HCT116 (cell line): ENCODE measurements at regions not wholly inside any gene's neighbourhood (a gene's known extent, or its start where the extent isn't known, plus 50 kb on each side); places are given as distances from the start of the nearest gene placed in this dataset.

Experiments
- ATAC-seq: fragments of 200-7000 bp; cut with Tn5 transposase; 2 replicates; pipeline ENCODE4 v1.9.1; 2020; ENCODE audit warnings: mild to moderate bottlenecking, moderate library complexity
- BruUV-seq: library from RNA; stranded (reverse); fragments of 400-500 nt; replicated peaks from 2 replicates; lab custom pipeline; 2021; lab: Mats Ljungman, UMichigan
- CTCF ChIA-PET: fragments of 300-600 bp; sonication (Branson Sonifier 250); formaldehyde crosslinking; loops from one replicate; lab custom pipeline; 2021; ENCODE audit warnings: antibody characterized with exemption; lab: Charles Lee
- POLR2A ChIA-PET: fragments of 300-600, 350-600 bp; sonication (Branson Sonifier 250); formaldehyde crosslinking; loops from one replicate; lab custom pipeline; 2021; ENCODE audit warnings: antibody characterized with exemption; lab: Charles Lee
- RAD21 ChIA-PET, 2 experiments: fragments of 300-600 bp; sonication (Branson Sonifier 250); formaldehyde crosslinking; loops; one replicate each; lab custom pipeline; 2023; ENCODE audit warnings: low total read pairs in 2 of 2; ENCODE audit not compliant: uncharacterized antibody in 2 of 2, unreplicated experiment in 2 of 2, low non-redundant PET in 1 of 2; lab: Charles Lee
- DNase-seq: peaks from one replicate; pipeline ENCODE4 v3.0.0-alpha.2; 2010; ENCODE audit warnings: low read depth, low spot score
- H2AFZ ChIP-seq: fragments of 200-600 bp; shearing (Covaris generic), sonication (generic); 2 replicates; pipeline ENCODE4 v1.6.1; 2017; ENCODE audit warnings: low read depth, mixed run types, mixed read lengths, antibody characterized with exemption, low read length; ENCODE audit not compliant: poor library complexity, severe bottlenecking
- H3K27ac ChIP-seq: 2 replicates; pipeline ENCODE4 v1.5.1; 2012; ENCODE audit warnings: low read depth, low read length
- H3K27me3 ChIP-seq: fragments of 200-600 bp; sonication (generic); 2 replicates; pipeline ENCODE4 v1.6.1; 2016; ENCODE audit warnings: mixed run types, low read length, mixed read lengths; ENCODE audit not compliant: insufficient read depth
- H3K36me3 ChIP-seq, 2 experiments: fragments of 200-500 bp in 1 of 2; fragments of 200-600 bp in 1 of 2; sonication (Bioruptor generic) in 1 of 2; sonication (generic) in 1 of 2; 2 replicates each; pipeline versions ENCODE4 v1.5.1 to v1.6.1; 2014 to 2016; ENCODE audit warnings: low read length in 2 of 2, inconsistent platforms in 1 of 2, mixed read lengths in 1 of 2, mixed run types in 1 of 2; ENCODE audit not compliant: insufficient read depth in 2 of 2, control insufficient read depth in 1 of 2
- H3K4me1 ChIP-seq, 2 experiments: fragments of 200-600 bp in 1 of 2; sonication (generic) in 1 of 2; 2 replicates each; pipeline versions ENCODE4 v1.5.1 to v1.6.1; 2012 to 2017; ENCODE audit warnings: low read length in 2 of 2, inconsistent platforms in 1 of 2, mild to moderate bottlenecking in 1 of 2, mixed read lengths in 1 of 2, mixed run types in 1 of 2, moderate library complexity in 1 of 2; ENCODE audit not compliant: insufficient read depth in 2 of 2, control insufficient read depth in 1 of 2
- H3K4me2 ChIP-seq: fragments of 200-600 bp; sonication (generic); 2 replicates; pipeline ENCODE4 v1.6.1; 2017; ENCODE audit warnings: mixed run types, low read length, mixed read lengths
- H3K4me3 ChIP-seq, 2 experiments: fragments of 200-600 bp in 1 of 2; sonication (generic) in 1 of 2; replicated peaks in 1 of 2; 2 replicates each; pipeline ENCODE4 v1.5.1; 2011 to 2016; ENCODE audit warnings: low read length in 2 of 2, control low read depth in 1 of 2, low read depth in 1 of 2, mild to moderate bottlenecking in 1 of 2, mixed read lengths in 1 of 2, mixed run types in 1 of 2
- H3K79me2 ChIP-seq: fragments of 200-600 bp; sonication (generic); 2 replicates; pipeline ENCODE4 v1.6.1; 2017; ENCODE audit warnings: mild to moderate bottlenecking, mixed run types, low read length, moderate library complexity, mixed read lengths; ENCODE audit not compliant: insufficient read depth
- H3K9ac ChIP-seq: fragments of 200-600 bp; sonication (generic); 2 replicates; pipeline ENCODE4 v1.6.1; 2016; ENCODE audit warnings: low read length, mixed read lengths
- H3K9me2 ChIP-seq: fragments of 200-600 bp; sonication (generic), shearing (Covaris generic); 2 replicates; pipeline ENCODE4 v1.6.1; 2017; ENCODE audit warnings: mixed run types, mild to moderate bottlenecking, moderate library complexity; ENCODE audit not compliant: insufficient read depth
- H3K9me3 ChIP-seq, 2 experiments: fragments of 200-500 bp in 1 of 2; fragments of 200-600 bp in 1 of 2; sonication (Bioruptor generic) in 1 of 2; sonication (generic) in 1 of 2; 2 replicates each; pipeline ENCODE4 v1.6.1; 2014 to 2017; ENCODE audit warnings: low read length in 2 of 2, mixed read lengths in 2 of 2, inconsistent platforms in 1 of 2, low read depth in 1 of 2, mild to moderate bottlenecking in 1 of 2, mixed run types in 1 of 2, moderate library complexity in 1 of 2; ENCODE audit not compliant: control insufficient read depth in 1 of 2, insufficient read depth in 1 of 2
- H4K20me1 ChIP-seq: fragments of 200-600 bp; sonication (generic), shearing (Covaris generic); 2 replicates; pipeline ENCODE4 v1.6.1; 2017; ENCODE audit warnings: mixed run types, mild to moderate bottlenecking, moderate library complexity; ENCODE audit not compliant: insufficient read depth
- EGR1 ChIP-seq: IDR thresholded peaks from 2 replicates; pipeline ENCODE4 v1.6.1; 2012; ENCODE audit warnings: low read depth
- EZH2 ChIP-seq: fragments of 200-600 bp; sonication (generic); IDR thresholded peaks from 2 replicates; pipeline ENCODE4 v1.6.1; 2017; ENCODE audit warnings: antibody characterized with exemption, mixed run types
- EZH2phosphoT487 ChIP-seq: fragments of 200-600 bp; IDR thresholded peaks from 2 replicates; pipeline ENCODE4 v1.6.1; 2018; ENCODE audit warnings: antibody characterized with exemption, borderline replicate concordance
- FOSL1 ChIP-seq: IDR thresholded peaks from 2 replicates; pipeline ENCODE4 v1.6.1; 2012; ENCODE audit warnings: low read depth
- JUND ChIP-seq: IDR thresholded peaks from 2 replicates; pipeline ENCODE4 v1.6.1; 2012
- POLR2AphosphoS5 ChIP-seq: IDR thresholded peaks from 2 replicates; pipeline ENCODE4 v1.6.1; 2011; ENCODE audit warnings: mild to moderate bottlenecking, low read depth, low read length, moderate library complexity
- RAD21 ChIP-seq: IDR thresholded peaks from 2 replicates; pipeline ENCODE4 v1.6.1; 2012; ENCODE audit warnings: low read depth, mild to moderate bottlenecking
- SP1 ChIP-seq: IDR thresholded peaks from 2 replicates; pipeline ENCODE4 v1.6.1; 2012; ENCODE audit warnings: low read depth
- SRF ChIP-seq: IDR thresholded peaks from 2 replicates; pipeline ENCODE4 v1.6.1; 2012; ENCODE audit warnings: low read depth
- intact Hi-C: fragments of 100-400 bp; cut with micrococcal nuclease; formaldehyde crosslinking; loops from 2 replicates; pipeline ENCODE4 v1.10.0; 2022
- TF ChIP-seq, protein P1 (sequence below): IDR thresholded peaks from 2 replicates; pipeline ENCODE4 v1.6.1; 2012
- TF ChIP-seq, protein P2 (sequence below), 3 experiments: fragments of 200-600 bp in 1 of 3; sonication (generic) in 1 of 3; IDR thresholded peaks in 2 of 3; conservative IDR thresholded peaks in 1 of 3; 2 replicates each; pipeline ENCODE4 v1.5.1; 2012 to 2017; ENCODE audit warnings: low read depth in 2 of 3, low read length in 2 of 3, antibody characterized with exemption in 1 of 3, borderline replicate concordance in 1 of 3, control low read depth in 1 of 3, mild to moderate bottlenecking in 1 of 3, mixed read lengths in 1 of 3, mixed run types in 1 of 3, moderate library complexity in 1 of 3; ENCODE audit not compliant: insufficient read depth in 1 of 3

DNA sequence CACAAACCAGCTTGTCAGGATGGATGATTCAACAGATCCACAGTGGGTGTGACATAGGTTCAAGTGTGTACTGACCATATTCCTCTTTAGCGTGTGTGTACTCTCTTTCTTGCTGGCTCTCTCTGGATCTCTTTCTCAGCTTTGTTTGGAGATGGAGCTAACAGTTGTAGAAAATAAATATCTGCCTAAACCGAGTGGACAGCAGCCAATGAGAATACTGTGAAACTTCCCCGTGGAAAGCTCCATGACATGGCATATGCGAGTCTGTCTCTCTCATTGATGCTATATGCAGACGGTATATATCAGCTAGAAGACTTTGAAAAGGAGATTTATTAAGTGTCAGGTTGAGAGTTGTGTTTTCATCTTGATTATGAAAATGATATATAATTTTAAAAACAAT, 406.5 kb upstream of the SUCLG2 start:
- Histone ChIP-seq H3K9ac (no peak overlapping the region), H3K27ac (no peak overlapping the region), H3K9me2 (no peaks in the 10 kb centered on the region), H3K27me3 (no peaks in the 10 kb centered on the region), H3K4me2 (no peak overlapping the region), H3K79me2 (no peaks in the 10 kb centered on the region), H2AFZ (no peak overlapping the region), H3K4me3 (no peak overlapping the region), H4K20me1 (no peaks in the 10 kb centered on the region), H3K4me1 (no peaks in the 10 kb centered on the region), H3K36me3 (no peaks in the 10 kb centered on the region), H3K9me3 (peaks cover 0 to 3% of the 10 kb centered on the region in 2 experiments; a peak in 1 of 4 replicates)
- TF ChIP-seq POLR2AphosphoS5 (no peak), SRF (no peak), JUND (no peak), RAD21 (no peak), EGR1 (no peak), SP1 (no peak), EZH2phosphoT487 (no peak), FOSL1 (no peak), EZH2 (no peak)
- TF ChIP-seq, protein P1, sequence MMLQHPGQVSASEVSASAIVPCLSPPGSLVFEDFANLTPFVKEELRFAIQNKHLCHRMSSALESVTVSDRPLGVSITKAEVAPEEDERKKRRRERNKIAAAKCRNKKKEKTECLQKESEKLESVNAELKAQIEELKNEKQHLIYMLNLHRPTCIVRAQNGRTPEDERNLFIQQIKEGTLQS: no peak
- TF ChIP-seq, protein P2, sequence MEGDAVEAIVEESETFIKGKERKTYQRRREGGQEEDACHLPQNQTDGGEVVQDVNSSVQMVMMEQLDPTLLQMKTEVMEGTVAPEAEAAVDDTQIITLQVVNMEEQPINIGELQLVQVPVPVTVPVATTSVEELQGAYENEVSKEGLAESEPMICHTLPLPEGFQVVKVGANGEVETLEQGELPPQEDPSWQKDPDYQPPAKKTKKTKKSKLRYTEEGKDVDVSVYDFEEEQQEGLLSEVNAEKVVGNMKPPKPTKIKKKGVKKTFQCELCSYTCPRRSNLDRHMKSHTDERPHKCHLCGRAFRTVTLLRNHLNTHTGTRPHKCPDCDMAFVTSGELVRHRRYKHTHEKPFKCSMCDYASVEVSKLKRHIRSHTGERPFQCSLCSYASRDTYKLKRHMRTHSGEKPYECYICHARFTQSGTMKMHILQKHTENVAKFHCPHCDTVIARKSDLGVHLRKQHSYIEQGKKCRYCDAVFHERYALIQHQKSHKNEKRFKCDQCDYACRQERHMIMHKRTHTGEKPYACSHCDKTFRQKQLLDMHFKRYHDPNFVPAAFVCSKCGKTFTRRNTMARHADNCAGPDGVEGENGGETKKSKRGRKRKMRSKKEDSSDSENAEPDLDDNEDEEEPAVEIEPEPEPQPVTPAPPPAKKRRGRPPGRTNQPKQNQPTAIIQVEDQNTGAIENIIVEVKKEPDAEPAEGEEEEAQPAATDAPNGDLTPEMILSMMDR (IDR thresholded peaks at IDR 0.05 in 2 of 3, conservative IDR thresholded peaks at IDR 0.05 in 1 of 3; ENCODE audit: borderline replicate concordance in 1 of 3, insufficient read depth in 1 of 3, low read depth in 2 of 3, low read length in 2 of 3): no peak
- ChIA-PET CTCF (no interaction called here), RAD21 (no interaction called here), POLR2A (no interaction called here)
- BruUV-seq: no TSS peak
- no peak for ATAC-seq
- intact Hi-C loops: no loop called here
- no peak for DNase-seq
